Dermis microvascular lymphatic vessel endothelial cell (primary cell): ENCODE measurements at regions not wholly inside any gene's neighbourhood (a gene's known extent, or its start where the extent isn't known, plus 50 kb on each side); places are given as distances from the start of the nearest gene placed in this dataset.
"Not testable (repeated sequence)": the region's sequence is repeated elsewhere in the genome, so short reads cannot be mapped to it uniquely, and the experiment has no call there.

Source experiments
- DNase-seq, 2 donors: peaks; one replicate each; pipeline versions ENCODE4 v3.0.0 to v3.0.0-alpha.2; 2010; ENCODE audit warnings: low read depth in 2 of 2

DNA sequence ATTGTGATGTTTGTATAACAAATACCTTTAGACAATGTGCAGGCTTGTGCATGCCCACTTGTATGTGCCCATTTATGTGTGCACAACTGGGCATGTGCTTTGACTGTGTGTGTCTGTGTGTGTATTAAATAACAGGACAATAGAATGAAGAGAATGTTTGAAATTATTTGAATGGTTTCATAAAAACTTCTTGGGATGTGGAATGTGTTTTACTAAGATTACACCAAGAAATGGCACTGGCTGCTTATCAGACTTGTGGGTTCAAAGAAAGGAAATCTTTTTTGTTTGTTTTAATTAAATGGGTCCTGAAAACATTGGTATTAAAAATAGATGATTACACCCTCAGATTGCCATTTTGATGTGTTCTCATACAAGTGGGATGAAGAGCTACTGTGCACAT lies 191.6 kb upstream of the CCN2 start:
- DNase-seq = no peak

GRCh38 chr6:132142308-132142707 lies 191.1 kb upstream of the CCN2 start:
- DNase-seq = no peak

DNA sequence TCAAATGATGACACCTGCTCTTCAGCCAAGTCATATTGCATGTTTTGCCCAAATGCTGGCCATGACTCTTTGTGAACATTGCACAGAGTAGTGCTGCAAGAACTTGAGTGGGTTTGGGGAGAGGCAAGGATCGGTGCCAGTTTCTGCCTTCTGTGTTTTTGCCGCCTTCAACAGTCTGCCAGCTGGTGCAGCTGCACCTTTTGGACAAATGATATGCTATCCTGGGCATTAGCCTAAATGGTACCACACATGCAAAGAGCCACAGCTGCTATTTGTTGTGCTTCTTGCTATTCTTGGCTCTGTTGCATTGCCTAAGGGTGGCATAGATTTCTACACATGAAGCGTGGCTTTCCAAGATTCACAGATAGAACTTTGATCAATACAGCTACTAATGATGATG lies 189.0 kb upstream of the CCN2 start:
- no peak for DNase-seq

DNA sequence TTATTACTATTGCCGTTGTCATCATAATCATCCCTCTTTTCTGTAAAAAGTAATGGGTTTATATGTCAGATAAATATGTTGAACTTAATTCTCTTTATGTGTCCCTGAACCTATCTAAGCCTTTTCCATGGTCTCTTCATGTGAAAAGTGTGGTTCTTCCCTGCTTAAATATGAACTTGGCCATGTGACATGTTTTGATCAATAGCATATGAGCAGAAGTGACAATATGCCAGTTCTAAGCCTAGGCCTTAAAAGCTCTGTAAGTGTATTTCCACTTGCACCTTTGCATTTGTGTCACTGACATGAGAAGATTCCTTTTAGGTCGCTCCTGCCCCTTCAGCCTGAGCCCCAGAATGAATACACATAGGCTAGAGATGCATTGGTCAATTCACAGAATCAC lies 188.4 kb upstream of the CCN2 start:
- DNase-seq = no peak

DNA sequence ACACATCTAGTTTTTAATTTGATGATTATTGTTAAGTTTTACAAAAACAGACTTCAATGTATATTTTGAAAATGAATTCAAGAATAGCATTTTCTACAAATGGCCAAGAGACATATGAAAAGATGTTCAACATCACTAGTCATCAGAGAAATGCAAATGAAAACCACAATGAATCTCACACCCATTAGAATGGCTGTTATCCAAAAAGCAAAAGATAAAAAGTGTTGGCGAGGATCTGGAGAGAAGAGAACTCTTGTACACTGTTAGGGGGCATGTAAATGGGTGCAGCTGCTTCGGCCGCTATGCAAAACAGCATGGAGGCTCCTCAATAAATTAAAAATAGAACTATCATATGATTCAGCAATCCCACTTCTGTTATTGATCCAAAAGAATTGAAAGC lies 185.8 kb upstream of the CCN2 start:
- DNase-seq = no peak

- DNase-seq = no peak
Measured at GRCh38 chr6:132135409-132135808, 184.2 kb upstream of the CCN2 start.

DNA sequence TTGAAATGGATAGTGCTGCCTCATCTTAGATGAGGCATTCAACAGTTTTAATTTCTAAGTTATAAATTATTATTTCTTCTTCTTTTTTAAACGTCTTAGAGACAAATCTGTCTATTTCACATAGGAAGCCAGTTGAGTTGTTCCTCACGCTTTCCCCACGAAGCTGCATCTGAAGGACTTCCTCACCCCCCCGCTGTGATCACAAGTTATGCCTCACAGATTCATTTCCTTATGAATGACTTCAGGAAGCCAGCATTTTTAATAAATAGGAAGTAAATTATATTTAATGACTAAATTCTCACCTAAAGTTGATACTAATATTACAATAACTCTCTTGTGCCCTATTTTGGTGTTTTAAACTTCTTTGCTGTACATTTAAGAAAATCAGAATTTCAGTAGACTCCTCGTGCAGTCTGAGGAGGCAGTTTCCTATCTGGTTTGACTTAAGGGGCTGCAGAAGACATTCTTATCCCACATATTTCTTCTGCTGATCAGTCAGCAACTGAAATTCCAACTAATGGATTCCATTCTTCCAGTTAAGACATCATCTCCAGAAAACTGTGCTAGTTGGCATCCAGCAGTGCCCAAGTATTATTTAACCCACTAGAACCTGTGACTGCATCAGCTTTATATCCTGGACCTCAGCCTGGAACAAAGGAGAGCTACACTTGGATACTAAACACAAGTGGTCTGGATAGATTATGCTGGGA lies 182.7 kb upstream of the CCN2 start:
- peak in 1 of 2 donors; percentile 87 for DNase-seq

GRCh38 chr6:132132924-132133639 lies 181.9 kb upstream of the CCN2 start:
- peak in 1 of 2 donors; percentile 74 for DNase-seq

- peak; percentile 54 to 94 for DNase-seq
Measured at GRCh38 chr6:132132422-132132821, 181.2 kb upstream of the CCN2 start.

- DNase-seq = peak; percentile 89 to 100
Measured at GRCh38 chr6:132131758-132132157, 180.6 kb upstream of the CCN2 start.

- DNase-seq = no peak
Measured at GRCh38 chr6:132131351-132131750, 180.2 kb upstream of the CCN2 start.

DNA sequence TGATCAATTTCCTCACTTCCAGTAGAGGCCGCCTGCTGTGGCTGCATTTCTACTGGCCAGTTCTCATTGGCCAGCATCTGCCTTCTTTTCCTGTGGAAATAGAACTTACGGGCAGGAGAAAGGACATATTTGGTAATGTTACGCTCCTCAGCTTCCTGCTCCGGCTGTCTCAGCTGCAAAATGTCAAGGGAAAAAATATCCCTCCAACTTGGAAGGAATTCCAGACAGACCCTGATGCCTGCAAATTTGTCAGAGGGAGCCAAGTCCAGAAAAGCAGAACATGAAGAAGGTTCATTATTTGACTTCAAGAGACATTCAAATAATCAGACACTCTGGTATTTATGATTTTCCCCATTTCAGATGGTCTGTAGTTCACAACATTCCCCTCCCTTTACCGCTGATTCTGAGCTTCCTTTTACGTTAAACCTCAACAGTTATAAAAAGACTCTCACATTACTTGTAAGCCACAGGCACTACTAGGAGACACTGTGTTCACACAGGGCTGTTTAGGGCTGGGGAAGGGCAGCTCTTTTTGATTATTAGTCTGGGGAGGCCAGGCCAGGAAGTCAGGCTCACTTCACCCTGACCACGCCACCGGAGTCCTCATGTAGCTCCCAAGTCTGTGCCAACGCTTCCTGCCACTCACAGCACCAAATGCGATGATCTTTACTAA lies 179.6 kb upstream of the CCN2 start:
- peak in 1 of 2 donors; percentile 60 for DNase-seq

DNA sequence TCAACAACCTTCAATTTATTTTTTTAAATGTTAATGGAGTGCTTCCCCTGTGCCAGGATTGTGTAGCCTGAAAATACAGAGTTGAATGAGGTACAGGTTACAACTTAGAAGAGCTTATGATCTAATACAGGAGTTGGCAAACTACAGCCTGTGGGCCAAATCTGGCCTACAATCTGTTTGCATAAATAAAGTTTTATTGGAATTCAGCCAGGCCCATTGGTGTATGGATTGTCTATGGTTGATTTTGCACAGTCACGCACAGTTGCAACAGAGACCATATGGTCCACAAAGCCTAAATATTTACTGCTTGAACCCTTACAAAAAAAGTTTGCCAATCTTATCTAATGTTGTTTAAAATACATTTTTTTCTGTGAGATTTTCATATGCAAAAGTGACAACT lies 177.3 kb upstream of the CCN2 start:
- DNase-seq = no peak

- no peak for DNase-seq
Measured at GRCh38 chr6:132126150-132126549, 175.0 kb upstream of the CCN2 start.

DNA sequence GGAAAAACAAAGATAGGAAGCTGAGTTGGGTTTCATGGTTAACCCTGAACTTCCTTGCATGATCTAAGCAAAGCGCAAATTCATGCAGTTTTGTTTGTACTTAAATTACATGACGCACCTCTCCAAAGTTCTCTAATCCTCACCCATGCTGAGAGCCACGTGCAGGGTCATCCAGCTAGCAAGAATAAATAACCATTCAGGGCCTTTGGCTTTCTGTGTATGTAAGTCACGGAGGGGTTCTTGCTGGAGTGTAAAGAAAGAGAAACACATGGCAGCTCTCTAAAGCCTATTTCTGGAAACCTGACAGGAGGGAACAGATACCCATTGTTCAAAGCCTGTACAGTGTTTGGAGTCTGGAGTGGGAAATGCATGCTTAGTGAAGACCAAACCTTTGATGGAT lies 171.7 kb upstream of the CCN2 start:
- peak in 1 of 2 donors; percentile 84 for DNase-seq

- peak in 1 of 2 donors; percentile 24 for DNase-seq
Measured at GRCh38 chr6:132122176-132122575, 171.0 kb upstream of the CCN2 start.

DNA sequence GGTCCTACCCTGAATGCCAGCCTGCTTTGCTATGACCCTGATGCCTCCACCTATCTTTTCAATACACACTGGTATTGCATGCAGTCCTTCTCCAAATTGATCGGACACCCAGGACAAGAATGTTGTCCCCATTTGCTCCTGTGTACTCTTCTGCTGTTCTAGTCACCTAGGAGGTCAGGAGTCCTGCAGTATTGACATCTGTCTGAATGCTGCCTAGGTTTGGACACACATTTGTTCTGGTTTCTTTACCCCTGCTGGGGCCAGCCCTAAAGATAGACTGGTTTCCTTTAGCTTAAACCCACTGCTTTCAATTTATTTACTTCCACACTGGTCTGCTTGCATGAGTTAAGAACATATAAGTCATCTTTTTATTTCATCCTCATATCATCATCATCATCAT lies 167.0 kb upstream of the CCN2 start:
- no peak for DNase-seq

DNA sequence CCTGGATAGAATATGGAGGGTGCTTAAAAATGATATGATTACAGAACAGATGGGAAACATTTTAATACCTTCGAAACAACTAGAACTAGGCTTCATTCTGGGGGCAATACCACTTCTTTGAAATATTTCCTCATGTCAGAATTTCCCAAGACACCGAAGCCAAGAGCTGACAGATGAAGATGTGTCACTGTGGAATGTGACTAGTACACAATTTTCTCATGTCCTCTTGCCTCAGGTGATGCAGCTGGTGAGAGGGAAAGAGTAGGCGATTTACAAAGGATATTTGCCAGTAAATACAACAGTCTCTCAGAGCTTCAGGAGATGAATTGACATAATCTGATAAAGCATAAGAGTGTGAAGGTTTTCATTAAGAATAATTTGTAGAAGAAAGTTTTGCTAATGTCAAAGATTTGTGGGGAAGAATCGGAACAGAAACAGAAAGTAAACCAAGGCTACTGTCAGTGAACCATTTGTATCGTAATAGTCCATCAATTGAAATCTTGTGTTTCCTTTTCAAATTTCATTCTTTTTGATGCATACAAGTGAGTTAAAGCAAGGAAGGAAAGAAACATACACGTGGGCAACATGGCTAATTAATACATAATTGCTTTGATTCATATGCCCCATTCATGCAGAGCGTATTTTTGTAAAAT lies 164.7 kb upstream of the CCN2 start:
- DNase-seq = no peak

- DNase-seq = no peak
Measured at GRCh38 chr6:132114201-132114825, 163.1 kb upstream of the CCN2 start.

- DNase-seq = not testable (repeated sequence)
Measured at GRCh38 chr6:132109752-132110151, 158.6 kb upstream of the CCN2 start.

DNA sequence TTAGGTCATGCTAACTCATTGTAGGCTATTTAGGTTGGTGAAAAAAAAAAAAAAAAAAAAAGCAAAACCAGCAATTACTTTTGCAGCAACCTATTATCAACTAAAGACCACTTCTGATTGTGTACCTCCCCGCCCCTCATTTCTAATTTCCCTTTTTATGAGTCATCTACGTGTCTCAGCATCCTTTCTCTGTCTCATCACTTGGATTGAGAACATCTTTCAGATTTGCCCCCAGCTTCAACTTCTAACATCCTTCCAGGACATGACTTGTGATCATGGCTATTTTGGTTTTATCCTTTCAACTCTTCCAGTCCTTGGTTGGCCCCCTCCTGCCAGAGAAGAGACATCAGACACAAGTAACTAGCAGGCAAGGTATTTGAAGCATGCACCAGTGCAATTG lies 156.7 kb upstream of the CCN2 start:
- peak in 1 of 2 donors; percentile 10 for DNase-seq

- DNase-seq = no peak
Measured at GRCh38 chr6:132101535-132101934, 150.4 kb upstream of the CCN2 start.
